ENCODE measurements at regions not wholly inside any gene's neighbourhood (a gene's known extent, or its start where the extent isn't known, plus 50 kb on each side); places are given as distances from the start of the nearest gene placed in this dataset.
"Not testable (repeated sequence)": the region's sequence is repeated elsewhere in the genome, so short reads cannot be mapped to it uniquely, and the experiment has no call there.

GRCh38 chr5:62196532-62196931, 109.5 kb upstream of the KIF2A start:
- TF ChIP-seq, protein P1, sequence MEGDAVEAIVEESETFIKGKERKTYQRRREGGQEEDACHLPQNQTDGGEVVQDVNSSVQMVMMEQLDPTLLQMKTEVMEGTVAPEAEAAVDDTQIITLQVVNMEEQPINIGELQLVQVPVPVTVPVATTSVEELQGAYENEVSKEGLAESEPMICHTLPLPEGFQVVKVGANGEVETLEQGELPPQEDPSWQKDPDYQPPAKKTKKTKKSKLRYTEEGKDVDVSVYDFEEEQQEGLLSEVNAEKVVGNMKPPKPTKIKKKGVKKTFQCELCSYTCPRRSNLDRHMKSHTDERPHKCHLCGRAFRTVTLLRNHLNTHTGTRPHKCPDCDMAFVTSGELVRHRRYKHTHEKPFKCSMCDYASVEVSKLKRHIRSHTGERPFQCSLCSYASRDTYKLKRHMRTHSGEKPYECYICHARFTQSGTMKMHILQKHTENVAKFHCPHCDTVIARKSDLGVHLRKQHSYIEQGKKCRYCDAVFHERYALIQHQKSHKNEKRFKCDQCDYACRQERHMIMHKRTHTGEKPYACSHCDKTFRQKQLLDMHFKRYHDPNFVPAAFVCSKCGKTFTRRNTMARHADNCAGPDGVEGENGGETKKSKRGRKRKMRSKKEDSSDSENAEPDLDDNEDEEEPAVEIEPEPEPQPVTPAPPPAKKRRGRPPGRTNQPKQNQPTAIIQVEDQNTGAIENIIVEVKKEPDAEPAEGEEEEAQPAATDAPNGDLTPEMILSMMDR (IDR thresholded peaks at IDR 0.05 in 4 of 5, conservative IDR thresholded peaks at IDR 0.05 in 1 of 5): not testable (repeated sequence)
- TF ChIP-seq POLR2A (IDR thresholded peaks at IDR 0.05): not testable (repeated sequence)

All from gastrocnemius medialis (tissue), 4 donors.